Activated CD4-positive, alpha-beta T cell treated with anti-CD3 and anti-CD28 coated beads, Interleukin-2, Interleukin-4, amounts not matched to agents 100 ng/mL and 50 ng/mL, durations not matched to agents 16 hours and 8 hours (primary cell): ENCODE measurements at regions not wholly inside any gene's neighbourhood (a gene's known extent, or its start where the extent isn't known, plus 50 kb on each side); places are given as distances from the start of the nearest gene placed in this dataset.
A peak's percentile ranks its signal among the peaks of the same experiment; 100 is the strongest.

ENCODE experiments used
- DNase-seq: peaks from one replicate; pipeline ENCODE4 v3.0.0-alpha.2; 2020; ENCODE audit warnings: low spot score

DNA sequence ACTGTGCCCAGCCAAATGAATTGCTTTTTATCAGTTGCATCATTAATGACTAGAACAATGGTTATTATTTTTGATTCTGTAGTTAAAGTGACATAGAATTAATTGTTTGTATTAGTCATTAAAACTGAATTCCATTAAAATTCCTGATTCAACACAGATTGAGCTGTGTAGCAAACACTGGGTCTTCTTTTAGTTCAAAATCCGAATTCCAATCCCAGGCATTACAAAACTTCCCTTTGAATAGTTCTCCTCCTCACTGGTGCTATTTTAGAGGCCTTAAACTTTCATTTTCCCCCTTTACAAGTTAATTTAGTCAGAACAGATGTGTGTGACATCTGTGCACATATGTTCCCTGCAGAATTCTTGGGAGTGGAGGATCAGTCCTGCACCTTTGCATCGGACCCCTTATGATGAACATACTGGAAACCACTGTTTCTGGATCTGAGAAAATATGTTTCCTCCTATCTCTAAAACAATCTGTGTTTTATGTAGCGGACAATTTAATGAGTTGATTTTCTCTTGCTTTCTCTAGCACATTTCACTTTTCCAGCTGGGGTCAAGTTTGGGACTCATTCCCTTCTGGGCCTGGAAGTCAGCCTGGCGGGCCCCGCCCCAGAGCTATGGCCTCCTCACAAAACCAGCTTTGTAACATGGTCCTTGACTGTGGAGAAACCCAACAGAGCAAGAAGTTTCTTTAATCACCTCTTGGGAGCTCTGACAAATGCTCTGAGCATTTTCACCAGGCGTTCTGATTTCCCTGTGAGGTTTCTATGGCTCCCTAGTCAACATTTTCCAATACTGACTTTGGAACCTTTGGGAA lies 87.9 kb upstream of the MAMDC2 start:
- no peak for DNase-seq

DNA sequence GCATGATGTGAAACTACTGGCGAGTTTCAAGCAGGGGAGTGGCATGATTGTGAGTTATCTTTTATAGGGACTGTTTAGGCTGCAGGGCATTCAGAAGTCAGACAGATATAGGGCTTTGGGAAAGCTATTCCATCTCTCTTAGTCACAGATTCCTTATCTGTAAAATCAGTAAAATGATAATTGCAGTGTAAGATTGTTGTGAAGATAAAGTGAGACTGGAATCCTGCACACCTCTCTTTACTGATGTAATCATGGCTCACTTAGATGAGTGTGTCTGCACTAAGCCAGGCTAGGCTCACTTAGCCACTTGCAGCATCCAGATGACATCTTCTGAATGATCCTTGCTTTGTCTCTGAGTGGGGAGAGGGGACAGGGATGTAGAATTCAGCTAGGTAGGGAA lies 81.8 kb upstream of the MAMDC2 start:
- DNase-seq: no peak

DNA sequence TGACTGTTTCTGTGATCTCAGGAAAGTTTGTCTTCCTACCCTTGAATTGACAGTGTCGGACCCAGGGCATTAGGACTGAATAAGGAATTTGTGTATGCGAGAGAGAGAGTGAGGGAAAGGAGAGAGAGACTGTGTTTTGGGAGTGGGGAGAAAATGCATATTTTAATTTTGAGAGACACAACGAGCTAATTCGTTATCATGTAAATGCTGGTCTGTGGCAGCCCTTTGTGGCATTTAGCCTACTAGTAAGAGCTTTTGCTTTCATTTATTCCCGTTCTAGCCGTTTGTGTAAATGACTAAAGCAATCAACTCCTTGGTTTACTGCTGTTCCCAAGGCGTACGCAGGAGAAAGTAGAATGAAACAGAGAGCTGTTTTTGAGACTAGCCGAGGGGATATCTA lies 79.8 kb upstream of the MAMDC2 start:
- no peak for DNase-seq

DNA sequence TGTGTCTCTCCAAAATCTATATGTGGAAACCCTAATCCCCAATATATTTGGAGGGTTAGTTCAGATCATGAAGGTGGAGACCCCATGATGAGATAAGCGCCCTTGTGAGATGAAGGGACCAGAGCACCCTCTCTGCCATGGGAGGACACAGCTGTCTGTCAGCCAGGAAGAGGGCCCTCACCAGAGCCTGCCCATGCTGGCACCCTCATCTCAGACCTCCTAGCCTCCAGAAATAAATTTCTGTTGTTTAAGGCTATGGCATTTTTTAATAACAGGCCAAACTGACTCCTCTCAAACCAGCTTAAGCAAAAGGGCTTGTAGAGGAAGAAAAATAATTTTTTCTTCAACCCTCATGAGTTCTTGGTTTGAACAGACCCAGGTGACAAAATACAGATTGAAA lies 79.2 kb upstream of the MAMDC2 start:
- DNase-seq: no peak

DNA sequence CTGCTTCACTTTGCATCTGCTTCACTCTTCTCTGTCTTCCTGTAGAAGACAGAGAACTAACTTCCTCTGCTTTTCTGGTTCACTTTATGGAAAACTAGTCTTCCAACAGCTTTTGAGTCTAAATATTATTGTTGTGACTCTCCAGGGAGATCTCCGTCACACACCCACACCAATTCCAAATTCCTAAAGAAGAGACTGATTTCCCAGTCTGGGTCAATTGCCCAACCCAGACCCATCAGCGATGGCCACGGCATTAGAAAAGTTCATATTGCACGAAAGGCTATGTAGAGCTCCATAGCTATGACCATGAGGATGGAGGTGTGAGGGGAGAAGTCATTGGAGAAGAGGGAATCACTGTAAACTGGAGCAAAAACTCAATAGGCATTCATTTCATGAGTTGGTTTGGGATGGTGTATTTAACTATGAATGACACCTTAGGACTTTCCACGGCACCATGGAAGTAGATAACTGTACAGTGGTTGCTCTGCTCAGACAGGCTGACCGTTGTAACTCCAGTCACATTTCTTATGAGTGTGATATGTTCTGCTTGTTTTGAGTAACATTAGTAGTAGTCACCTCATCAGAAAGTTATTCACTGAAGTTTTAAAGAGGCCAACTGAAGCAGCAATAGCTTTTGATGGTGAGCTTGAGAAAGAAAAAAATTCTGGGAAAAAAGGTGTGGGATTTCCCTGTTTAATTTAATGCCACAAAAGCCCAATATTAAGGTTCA lies 78.1 kb upstream of the MAMDC2 start:
- DNase-seq: no peak

DNA sequence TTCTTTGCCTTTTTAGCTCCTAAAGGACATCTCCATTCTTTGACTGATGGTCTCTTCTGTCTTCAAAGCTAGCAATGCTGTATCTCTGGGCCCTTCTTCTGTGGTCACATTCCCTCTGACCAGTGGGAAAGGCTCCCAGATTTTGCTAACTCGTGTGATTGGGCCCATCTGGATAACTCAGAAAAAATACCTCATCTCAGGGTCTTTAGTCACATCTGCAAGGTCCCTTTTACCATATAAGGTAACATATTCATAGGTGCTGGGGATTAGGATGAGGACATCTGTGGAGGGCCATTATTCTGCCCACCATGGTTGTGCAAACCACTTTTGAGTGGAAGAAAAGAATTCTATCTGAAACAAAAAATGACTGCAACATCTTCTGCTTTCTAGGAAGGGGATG lies 76.3 kb upstream of the MAMDC2 start:
- DNase-seq: no peak

DNA sequence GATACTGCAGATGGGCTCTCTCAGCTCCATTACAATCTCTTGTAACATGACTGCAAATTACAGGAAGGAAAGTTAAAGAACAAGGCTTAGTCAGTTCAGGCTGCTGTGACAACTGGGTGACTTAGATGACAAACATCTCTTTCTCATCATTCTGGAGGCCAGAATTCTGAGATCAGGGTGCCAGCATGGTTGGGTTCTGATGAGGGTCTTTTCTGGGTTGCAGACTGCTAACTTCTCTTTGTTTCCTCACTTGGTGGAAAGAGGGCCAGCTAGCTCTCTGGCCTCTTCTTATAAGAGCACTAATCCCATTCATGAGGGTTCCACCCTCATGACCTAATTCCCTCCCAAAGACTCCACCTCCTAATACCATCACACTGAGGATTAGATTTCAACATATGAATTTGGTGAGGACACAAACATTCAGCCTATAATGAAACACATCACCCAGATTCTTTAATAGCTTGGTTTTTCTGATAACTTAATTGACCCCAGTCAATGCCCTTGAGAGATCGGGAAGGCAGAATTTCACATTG lies 73.6 kb upstream of the MAMDC2 start:
- no peak for DNase-seq

DNA sequence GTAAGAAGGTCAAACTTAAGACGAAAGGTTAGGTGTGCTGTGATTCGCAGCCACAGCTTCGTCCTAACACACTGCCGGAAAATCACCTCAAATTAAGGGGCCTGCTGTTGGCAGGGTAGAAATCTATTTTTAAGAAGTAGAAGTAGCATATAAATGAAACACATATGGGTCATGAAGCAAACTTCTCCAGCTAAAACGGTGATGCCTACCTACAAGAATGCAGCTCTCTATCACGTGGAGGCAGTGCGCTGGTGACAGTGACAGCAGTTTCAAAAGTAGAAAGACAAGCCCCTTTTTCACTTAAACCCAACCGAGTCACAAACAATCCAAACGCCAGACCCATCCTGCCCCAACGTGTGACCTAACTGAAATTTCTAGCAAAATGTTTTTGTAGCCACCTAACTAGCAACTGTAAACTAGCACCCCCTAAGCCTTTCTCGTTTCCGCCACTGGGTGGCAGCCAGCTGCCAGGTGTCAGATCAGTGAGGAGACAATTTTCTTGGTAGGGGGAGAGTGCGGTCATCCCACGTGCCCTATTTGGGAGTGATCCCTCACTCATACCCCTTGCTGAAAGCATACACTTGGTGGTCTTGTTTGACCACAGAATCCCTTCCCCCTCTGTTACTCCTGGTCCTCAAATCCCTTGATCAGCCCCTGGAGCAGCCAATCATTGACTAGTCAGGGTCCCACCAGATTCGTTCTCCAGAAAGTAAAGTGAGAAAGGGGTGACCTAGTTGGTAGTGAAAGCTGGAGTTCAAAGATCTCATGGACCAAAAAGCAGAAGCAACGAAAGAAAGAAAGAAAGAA lies 71.8 kb upstream of the MAMDC2 start:
- DNase-seq: peak; percentile 48

DNA sequence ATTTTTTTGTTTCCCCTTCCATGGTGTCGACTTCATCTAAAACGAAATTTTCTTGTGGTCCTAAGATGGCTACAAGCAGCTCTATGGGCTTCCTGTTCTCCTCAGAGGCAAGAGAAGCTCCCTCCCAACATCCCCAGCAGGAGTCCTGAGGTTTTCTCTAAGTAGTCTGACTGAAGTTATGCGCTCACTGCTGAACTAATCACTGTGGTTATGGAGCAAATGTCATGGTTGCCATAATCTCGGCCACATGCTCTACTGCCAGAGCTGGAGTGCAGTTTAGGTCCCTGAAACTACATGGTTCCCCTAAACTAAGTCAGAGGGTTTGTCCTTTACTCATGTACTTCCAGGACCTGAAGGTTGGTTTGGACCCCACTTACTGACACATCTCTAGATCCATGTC lies 68.0 kb upstream of the MAMDC2 start:
- DNase-seq: no peak

DNA sequence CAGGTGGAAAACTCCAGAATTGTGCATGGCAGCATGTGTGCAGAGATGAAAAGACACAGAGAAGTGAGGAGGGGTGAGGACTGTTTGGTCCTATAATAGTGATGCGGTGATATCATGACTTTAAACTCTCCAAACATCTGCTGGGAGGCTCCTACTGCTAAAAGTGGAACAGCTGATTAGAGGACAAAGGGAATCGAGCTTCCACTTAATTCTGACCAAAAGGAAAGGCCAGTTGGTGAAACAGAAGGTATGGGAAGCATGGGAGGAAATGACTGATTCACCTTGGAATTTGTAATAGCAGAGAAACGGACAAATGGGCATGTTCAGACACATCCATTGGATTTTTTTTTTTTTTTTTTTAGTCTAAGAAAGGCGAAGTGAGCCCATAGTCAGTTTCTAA lies 67.5 kb upstream of the MAMDC2 start:
- no peak for DNase-seq

DNA sequence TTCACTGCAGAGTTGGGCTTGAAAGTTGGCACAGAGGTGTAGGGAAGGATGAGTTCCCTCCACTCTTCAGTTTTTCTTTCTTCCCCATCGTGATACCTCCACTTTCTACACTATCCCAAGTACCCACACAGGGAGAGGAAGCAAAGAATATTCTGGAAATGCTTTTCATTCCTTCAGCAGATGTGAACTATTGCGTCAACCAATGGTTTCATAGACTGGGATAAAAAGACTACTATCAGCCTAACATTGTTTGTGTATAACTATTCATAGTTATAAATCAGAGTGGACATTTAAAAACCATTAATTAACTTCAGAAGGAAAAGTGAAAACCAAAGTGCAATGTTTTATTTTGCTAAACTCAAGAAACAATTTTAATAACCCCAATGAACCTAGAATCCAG lies 63.6 kb upstream of the MAMDC2 start:
- no peak for DNase-seq

DNA sequence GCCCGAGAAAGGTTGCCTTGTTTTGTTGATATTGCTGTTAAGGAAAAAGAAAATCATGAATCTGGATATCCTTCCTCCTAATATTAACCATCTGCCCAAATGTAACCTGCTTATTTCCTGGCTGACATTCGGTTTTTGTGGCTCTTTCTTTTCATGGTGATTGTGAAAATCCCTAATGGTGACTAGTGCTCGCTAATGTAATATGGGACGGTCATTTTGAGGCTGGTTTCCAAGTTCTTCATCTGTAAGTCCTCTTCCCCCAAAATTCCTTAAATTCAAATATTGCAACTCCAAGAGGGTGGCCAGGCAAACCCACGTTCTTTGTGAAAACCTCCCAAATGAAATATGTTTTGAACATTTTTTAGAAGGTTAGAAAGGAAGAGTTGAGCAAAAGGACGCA lies 63.1 kb upstream of the MAMDC2 start:
- no peak for DNase-seq

DNA sequence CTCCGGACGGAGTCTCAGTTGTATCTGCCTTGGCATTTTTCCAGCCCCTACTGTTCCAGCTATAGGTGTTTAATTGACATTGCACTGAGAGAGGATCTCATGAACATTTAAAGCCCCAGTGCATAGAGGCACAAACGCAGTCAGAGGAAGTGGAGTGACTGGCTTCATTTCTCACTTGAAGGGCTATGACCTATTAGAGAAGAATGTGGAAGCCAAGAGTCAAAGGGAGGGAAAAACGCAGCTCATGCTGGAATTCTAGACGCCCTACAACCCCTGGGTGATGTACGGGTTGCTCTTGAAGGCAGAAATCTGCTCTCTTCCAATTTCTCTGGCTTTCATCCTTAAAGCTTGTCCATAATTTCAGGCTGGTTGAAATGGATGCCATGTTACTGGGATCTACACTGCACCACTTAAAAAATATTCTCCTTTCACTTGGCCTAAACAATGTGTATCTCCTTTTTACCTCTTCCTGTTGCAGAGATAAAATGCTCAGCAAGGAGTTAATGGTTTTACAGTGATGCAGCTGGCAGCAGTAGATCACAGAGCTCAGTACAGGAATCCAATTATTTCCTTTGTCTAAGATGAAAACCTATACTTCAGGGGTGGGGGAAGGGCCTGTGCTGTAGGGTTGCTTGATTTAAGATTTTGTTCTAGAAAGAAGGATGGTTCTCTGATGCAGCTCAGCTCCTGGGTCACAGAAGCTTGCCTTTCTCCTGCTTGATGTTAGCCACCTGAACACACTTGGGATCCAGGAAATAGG lies 61.8 kb upstream of the MAMDC2 start:
- no peak for DNase-seq

DNA sequence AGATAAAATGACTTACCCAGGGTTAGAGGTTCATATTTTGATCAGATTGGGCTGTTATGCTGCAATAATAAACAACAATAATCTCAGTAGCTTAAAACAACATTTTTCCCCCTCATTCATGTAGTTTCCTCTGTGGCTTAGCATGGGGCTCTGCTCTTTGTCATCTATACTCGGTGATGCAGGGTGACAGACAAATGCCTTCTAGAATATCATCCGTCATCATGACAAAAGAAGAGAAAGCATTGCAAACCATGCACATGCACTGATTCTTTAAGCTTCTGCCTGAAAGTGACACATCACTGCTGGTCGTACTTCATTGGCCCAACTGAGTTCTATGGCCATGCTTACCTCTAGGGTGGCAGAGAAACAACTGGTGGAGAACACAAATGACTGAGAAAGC lies 58.8 kb upstream of the MAMDC2 start:
- no peak for DNase-seq

DNA sequence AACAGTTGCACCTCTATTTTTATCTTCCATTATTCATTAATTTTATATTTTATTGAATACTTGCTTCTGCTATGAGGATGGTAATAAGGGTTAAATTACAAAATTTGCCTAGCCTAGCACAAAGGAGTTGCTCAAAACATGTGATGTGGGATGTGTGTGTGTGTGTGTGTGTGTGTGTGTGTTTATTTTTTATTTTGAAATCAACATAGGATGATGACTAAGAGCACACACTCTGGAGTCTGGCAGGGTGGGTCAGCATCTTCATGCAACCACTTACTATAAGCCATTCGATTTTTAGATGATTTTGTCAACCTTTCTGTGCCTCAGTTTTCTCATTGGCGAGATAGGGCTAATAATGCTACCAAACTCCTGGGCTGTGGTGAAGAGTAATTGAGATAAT lies 57.7 kb upstream of the MAMDC2 start:
- no peak for DNase-seq

DNA sequence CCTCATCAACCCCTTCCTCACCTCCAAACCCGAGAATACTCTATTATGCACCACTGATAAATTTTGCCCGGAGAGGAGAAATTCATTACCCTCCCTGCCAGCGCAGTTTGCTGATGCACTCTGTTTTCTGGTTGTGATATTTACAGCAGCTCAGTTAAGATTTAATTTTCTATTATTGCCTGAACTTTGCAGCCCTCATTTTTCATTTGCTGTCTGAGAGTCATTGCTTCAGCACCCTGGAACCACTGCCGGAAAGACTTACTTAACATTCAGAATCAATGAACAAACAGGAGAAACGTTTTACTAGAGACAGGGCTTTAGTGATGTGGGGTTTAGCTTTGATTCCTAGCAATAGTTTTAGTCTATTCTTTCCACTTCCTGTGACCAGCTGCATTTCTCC lies 56.7 kb upstream of the MAMDC2 start:
- DNase-seq: no peak

DNA sequence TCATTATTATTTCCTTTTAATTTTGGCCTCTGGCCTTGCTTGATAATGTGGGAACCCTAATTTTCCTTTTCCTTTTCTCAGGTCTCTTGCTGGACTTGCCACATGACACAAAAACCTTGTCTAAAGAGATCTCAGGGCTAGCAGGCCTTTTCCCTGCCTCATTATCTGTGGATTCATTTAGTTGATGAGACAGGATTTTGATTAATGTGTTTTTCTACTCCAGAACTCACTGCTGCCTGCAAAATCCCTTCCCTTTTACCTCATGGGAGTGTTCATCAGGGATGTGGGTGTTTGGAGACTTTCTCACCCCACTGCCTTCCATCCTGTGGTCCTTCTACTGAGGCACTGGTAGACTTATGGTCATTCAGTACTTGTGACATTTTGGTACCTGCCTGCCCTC lies 56.2 kb upstream of the MAMDC2 start:
- DNase-seq: no peak

DNA sequence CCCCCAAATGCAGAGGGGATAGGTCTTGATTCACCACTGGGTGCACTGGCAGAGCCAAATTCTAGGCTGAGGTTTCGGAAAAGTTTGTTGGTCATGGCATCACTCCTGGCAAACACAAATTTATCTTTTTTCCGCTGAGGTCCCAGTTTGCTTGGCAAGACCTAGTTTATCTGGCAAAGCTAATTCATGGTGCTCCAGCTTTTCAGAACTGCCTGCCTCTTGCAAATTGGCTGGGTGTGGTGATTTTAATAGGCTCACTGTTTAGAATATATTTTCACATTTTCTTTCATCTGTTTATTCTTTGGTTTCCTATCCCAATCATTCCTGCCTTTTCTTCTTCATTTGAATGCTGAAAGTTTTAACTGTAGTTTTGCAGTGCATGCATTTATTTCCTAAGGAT lies 50.5 kb upstream of the MAMDC2 start:
- DNase-seq: no peak
